SIG-M5 (cell line): ENCODE measurements at regions not wholly inside any gene's neighbourhood (a gene's known extent, or its start where the extent isn't known, plus 50 kb on each side); places are given as distances from the start of the nearest gene placed in this dataset.
"Not testable (repeated sequence)": the region's sequence is repeated elsewhere in the genome, so short reads cannot be mapped to it uniquely, and the experiment has no call there.

ENCODE experiments used
- DNase-seq: peaks from one replicate; lab custom pipeline; 2025; lab: John Stamatoyannopoulos, UW

DNA sequence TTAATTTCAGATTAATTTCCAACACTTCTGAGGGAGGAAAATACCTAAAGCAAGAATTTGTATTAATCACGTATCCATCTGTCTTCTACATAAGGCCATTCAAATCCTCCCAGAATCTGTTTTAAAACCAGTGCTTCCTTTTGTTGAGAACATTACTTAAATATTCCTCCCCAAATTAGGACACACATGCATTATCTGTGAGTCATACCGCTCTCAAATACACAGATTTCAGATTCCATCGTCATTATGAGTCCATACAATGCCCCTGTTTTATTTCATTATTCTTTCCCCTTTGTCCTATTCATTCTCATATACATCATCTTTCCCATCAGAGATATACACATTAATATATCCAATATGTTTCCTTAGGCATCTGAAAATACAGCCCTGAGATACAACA lies 57.3 kb upstream of the PRSS12 start:
- DNase-seq, result no peak

DNA sequence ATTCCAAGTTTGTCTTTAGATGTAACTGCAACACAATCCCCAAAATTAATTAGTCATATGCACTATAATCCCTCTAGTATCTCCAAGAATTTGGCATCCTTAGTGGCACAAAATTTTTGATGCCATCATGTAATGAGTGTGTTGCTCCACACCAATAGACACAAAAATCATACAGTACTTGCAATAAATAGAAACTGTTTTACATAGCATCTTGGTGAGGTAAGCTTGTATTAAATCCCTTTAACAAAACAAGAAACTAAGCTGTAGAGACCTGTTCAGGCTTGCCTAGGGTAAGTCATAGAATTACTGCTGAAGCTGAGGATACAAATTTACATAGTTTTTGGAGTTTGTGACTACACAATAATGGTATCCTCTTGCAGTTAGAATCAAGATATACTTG lies 64.5 kb upstream of the PRSS12 start:
- DNase-seq, result no peak

DNA sequence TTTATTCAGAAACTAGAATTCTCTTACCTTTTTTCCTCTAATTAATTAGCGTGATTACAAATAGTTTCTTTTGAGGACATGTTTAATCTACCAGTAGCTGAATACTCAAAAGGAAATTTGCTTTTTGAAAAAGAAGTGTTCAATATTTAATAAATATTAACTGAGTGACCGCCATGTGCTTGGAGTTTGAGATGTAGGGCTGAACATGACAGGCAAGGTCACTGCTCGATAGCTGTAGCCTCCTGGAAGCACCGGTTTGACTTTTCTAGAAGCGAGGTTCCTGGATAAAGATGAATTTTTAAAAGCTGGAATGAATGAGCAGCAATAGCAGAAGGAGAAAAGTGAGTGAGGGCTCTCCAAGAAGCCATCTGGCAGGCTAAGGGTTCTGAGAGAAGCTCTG lies 65.0 kb upstream of the PRSS12 start:
- not testable (repeated sequence) for DNase-seq

DNA sequence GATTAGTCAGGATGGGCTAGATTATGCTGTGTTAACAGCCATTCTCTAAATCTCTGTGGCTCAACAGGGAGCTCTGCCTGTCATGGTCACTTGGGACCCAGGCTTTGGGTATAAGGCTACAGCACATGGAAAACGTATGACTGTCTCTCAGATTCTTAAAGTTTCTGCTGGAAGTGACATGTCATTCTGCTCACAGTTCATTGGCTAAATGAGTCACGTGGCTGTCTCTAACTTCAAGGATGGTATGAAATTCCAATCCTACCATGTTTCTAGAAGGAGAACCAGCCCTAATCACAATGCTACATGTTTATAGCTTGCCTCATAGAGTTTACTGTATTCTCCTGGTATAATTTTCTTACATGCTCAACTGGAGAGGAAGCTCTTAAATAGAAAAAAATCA lies 65.6 kb upstream of the PRSS12 start:
- not testable (repeated sequence) for DNase-seq

DNA sequence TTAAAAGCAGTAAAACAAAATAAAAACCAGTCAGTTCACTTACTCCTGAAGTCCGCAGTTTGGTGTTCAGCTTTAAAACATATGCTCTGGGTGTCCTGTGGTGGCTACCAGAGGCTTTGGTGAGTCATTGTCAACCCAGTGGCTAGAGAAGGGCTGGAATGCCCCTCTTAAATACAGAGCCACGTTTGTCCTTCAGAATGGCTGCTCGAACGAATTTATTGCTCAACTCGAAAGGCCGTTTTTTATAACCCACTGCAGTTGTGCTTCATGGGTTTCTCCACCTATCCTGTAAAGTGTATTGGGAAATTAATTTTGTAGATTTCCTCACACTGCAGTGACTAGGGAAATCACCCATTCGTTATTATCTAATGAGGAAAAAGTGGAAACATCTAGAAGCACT lies 66.8 kb upstream of the PRSS12 start:
- DNase-seq, result not testable (repeated sequence)

DNA sequence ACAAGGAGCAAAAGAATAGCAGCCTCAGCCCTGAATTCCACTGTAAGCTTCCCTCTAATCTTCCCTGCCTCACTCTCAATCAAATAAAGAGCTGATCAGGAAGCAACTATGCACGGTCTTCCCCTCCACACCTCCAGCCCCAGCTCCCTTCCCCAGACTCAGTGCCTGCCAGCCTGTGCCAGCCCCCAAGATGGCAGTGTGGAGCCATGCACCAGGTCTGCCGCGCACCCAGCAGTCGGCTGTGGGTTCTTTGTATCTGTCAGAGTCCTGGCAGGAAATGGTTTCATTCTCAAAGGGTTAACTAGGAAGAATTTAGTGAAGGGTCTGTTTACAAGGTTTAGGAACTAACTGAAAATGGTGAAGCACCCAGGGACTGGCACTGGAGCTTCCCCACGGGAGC lies 71.3 kb upstream of the PRSS12 start:
- DNase-seq, result not testable (repeated sequence)

DNA sequence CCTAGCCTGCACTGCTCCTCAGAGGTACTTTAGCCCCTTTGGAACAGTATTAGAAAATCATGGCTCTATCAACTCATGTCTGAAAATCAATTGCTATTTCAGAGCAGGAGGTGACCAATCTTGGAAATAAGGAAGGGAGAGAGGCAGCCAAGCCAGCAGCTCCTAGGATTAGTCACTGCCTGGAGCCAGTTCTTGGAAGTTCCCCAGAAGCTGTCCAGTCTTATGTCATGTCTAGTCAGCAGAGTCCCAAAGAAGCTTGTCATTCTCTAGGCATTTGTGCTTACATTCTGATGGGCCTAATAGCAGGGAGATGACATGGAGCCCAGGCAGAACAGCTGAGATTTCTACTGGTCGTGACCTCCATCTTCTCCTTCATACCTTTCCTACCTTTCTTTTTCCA lies 76.1 kb upstream of the PRSS12 start:
- DNase-seq, result not testable (repeated sequence)

DNA sequence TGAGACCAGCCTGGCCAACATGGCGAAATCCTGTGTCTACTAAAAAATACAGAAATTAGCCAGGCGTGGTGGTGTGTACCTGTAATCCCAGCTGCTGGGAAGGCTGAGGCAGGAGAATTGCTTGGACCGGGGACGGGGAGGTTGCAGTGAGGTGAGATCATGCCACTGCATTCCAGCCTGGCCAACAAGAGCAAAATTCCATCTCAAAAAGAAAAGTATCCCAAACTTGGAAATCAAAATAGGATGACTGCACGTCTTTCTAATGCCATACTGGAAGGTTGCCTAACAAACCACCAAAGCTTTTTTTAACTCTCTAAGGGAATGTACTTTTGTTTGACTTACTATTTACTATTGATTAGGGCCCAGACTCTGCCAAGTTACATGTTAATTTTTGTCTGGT lies 79.6 kb upstream of the PRSS12 start:
- DNase-seq, result not testable (repeated sequence)

DNA sequence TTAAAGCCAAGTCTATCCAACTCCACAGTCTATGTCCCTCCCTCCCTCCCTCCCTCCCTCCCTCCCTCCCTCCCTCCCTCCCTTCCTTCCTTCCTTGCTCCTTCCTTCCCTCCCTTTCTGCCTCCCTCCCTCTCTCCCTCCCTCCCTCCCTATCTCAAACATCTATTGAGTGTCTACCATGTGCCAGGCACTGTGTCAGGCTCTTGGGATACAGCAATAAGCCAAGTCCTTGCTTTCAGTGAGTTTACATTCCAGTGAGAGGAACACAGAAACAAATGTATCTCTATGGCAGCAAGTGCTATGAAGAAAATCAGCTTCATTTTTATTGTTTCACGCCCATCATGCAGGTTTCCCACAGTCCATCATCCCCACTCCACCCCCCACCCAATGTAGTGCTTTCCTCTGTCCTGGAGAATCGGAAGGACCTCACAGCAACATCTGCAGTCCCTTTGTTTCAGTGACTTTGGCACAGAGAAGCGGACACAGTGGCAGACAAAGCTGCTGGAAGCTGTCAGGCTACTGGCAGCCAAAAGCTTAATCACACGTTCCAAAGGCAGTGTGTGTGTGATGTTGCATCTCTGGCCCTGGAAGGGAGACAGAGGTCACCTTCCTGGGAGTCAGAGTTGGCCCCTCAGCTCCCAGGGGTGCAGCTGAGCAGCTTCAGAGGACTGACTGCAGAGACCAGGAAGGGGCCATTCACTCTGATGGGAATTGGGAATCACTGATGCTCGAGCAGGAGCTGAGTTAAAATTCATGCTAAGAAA lies 81.0 kb upstream of the PRSS12 start:
- not testable (repeated sequence) for DNase-seq

DNA sequence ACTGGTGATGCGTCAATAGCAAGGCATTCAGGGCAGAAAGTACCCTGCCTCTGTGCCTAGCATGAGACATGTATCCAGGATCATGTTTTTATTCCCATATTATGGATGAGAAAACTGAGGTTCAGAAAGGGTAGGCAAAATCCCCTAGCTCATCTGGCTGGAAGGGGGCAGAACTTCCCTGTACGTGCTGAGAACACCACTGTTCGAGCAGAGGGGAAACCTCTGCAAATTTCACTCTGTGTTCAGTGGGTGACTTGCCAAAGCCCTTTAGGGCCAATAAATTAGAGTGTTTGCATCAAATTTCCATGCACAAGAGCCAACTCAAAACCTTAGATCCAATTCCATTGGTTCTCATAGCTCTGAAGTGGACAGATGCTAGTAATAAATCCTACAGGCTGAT lies 82.6 kb upstream of the PRSS12 start:
- not testable (repeated sequence) for DNase-seq

DNA sequence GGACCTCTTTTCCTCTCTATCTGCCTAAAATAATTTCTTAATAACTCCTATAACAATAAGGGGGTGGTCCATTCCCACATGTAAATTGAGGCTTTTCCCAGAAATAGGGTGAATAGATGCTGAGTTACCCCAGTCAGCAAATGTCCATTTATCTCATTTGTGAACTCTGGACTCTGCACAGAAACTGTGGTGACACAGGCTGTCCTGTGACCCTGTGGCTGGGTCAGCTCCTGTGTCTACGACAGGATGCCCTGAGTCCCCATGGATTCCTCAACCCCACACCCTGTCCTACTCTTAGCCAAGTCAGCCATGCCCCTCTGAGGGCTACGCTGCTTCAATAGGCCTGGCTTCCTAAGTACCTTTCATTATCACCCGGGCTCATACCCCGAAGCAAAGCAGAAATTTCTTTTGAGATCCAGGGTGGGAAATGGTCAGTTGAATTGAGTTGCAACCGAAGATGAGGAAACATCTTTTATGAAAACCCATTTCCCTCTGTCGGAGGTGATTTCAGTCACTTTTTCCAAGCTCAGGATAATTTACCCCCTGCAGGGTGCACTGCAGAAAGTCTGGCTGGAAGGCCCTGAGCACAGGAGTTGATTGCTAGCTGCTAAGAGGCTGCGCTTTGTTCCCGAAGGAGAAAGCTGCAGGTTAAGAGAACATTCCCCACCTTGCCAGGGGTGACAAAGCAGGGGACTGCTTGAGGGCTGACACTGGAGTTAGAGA lies 89.5 kb upstream of the PRSS12 start:
- DNase-seq, result not testable (repeated sequence)

DNA sequence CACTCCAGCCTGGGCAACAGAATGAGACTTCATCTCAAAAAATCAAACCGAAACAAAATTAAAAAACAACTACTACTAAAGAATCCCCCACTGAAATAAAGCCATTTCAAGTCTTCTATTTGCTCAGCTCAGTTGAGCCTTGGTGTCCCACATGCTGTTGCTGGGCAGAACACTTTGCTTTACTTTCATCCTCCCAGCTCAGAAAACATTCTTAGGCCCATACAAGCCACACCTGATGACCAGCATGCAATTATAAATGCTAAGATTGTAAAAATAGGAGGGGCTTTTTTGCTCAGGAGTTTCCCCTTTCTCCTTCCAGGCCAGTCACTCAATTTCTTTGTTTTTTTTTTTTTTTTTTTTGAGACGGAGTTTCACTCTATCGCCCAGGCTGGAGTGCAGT lies 94.6 kb upstream of the PRSS12 start:
- DNase-seq, result not testable (repeated sequence)

DNA sequence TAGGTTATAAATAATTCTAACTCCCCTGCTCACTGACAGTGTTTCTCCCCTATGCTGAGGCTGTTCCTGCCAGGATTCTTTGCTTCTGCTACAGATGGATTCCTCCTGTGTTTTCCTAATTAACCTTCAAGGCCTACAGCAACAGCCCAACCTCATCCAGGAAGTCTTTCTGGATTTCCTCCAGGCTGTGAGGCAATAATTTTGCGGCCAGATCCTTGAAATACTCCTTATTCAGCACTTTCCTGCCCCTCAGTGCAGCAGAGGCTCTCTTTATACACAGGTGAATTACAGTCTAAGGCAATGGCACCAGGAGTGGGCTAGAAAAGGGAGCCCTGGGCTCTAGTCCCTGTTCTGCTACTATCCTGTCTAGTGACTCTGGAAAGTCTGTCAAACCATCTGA lies 102.1 kb upstream of the PRSS12 start:
- not testable (repeated sequence) for DNase-seq

DNA sequence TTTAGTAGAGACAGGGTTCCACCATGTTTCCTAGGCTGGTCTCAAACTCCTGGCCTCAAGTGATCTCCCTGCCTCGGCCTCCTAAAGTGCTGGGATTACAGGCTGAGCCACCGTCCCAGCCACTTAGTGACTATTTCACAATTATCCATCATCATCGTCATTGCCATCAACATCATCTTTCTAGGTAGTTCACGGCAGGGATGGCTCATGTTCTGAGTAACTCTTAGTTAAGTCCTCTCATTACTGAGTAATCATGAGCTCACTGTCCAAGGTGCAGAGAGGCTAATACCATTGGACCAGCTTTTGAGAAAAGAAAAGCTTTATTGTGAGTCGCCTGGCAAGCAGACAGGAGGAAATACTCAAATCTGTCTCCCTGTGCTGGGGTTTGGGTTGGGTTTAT lies 108.6 kb upstream of the PRSS12 start:
- not testable (repeated sequence) for DNase-seq

DNA sequence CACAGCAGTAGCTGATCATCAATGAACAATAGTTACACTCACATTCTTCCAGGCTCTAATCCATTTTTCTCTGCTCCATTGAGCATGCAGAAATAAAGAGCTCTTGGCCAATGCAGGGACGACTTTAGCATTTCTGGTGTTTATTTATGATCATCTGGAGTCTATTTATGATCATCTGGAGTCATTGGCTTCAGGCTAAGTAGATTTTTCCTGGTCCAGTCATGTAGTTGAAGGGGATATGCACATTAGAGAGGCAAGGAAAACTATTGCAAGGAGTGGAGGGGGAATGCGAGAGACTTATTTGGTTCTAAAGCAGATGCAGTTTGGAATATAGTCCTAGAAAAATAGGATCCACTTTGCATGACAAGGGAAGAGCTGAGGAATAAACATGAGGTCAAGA lies 113.0 kb upstream of the PRSS12 start:
- not testable (repeated sequence) for DNase-seq

DNA sequence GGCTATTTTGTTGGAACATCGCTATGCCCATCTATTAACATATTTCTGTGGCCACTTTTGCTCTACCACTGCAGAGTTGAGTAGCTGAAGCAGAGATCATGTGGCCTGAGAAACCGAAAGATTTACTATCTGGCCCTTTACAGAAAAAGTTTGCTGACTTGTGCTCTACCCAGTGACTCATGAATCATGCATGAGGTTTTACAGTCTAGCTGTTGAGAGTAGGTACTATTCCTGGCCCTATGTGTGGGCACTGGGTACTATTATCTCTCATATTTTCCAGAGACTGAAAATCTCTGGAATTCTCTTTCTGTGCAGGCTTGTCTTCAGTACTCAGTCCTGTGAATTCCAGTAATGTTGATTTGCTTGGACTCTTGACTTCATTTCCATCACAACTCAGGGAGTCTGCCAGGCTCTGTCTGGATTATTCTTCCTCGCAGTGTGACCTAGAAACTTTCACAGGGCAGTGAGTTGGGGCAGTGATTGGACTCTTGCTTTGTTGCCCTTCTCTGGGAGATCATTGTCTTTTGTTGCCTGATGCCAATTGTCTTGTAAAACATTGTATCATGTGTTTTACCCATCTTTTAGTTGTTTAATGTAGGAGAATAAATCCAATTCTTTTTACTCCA lies 121.3 kb upstream of the PRSS12 start:
- not testable (repeated sequence) for DNase-seq

DNA sequence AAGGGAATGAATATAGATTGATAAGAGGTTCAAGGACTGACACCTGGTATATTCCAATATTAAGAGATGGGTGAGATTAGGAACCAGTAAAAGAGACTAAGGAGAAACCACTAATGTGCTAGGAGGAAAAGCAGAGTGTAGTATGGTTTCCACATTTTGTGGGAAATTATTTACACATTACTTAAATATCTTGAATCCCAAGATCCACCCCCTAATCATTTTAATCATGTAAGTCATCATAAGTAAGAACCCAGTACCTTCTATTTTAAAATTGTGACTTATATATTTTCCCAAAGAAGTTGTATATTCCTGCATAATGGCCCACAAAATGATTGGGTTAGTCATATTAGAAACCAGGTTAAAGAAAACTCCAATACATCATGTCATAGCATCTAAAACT lies 122.0 kb upstream of the PRSS12 start:
- not testable (repeated sequence) for DNase-seq

DNA sequence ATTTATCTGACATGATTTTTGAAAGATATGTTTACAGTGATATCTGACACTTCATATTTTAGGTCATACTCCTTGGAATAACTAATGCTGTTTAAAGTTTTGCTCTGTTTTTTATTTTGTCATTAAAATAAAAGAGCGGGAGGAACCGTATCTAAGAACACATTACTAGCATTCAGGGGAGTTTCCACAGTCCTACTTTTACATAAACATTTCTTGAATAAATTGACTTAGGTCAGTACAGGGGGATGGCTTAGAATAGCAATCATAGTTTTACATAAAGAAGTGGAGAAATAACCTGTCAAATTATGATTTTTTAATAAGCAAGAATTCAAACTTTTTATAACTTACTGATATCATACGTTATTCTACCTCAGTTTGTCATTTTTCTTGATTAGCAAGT lies 123.1 kb upstream of the PRSS12 start:
- not testable (repeated sequence) for DNase-seq

DNA sequence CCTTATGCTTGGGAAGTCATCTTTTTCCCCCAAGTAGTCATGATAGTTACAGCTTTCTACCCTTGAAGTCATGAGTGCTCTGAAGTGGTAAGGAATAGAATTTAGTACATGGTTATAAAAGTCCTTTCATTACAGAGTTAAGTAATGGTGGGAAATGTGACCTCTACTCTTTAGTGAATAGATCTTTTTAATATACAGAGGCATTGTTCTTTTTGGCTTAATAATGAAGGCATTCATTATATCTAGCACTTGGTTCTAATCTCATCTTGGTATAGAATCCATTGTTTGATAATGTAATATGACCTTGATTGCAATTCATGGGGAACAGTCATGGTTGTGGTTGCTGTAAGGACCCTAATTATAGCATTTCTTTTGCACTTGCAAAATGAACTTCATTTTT lies 125.0 kb upstream of the PRSS12 start:
- not testable (repeated sequence) for DNase-seq

DNA sequence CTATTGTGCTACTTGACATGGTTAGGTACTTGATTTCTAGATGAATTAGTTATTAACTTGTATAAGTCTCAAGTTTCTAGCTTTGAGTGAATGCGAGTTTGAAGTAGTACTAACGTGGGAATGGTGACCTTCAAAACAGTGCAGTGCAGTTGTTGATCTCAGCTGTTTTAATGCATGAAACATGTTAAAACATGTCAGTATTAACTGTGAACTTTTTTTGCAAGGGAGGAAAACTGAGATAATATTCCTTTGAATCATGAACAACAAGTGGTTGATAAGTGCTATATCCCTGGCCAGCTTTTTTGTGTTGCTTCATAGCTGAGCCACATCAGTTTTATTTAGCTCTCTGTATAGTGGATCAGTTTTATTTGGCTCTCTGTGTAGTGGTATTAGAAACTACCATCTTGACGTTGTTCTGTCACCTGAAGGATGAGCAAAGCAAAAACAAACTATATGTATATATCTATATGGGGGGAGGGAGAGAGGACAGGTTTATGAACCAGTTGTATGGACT lies 133.1 kb upstream of the PRSS12 start:
- DNase-seq, result not testable (repeated sequence)

DNA sequence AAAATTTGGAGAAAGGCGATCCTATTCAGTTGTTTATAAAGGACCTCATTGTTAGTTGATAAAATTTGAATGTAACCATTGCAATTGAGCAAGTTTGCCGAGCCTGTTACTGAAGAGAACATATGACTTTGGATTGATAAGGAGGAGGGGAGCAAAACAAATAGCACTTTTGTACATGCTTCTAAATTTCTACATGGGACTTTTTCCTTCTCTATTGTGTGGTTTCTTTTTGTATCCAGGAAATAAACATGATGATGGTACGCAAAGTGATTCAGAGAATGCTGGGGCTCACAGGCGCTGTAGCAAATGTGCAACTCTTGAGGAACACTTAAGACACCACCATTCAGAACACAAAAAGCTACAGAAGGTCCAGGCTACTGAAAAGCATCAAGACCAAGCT lies 140.2 kb upstream of the PRSS12 start:
- not testable (repeated sequence) for DNase-seq

DNA sequence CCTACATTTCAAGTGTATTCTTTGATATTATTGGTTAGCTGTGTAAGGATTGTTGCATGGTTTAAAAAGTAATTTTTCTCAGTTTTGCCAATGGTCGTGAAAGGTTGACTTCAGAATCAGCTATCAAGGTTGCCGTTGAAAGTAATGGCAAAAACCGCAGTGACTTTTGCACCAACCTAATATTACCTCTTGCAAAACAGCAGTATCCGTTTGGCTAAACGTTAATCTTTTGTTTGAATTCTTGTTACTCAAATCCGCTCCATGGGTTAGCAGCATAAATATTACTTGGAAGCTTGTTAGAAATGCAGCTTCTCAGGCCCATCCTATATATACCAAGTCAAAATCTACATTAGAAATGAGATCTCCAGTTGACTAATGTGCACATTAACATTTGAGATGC lies 141.6 kb upstream of the PRSS12 start:
- not testable (repeated sequence) for DNase-seq

DNA sequence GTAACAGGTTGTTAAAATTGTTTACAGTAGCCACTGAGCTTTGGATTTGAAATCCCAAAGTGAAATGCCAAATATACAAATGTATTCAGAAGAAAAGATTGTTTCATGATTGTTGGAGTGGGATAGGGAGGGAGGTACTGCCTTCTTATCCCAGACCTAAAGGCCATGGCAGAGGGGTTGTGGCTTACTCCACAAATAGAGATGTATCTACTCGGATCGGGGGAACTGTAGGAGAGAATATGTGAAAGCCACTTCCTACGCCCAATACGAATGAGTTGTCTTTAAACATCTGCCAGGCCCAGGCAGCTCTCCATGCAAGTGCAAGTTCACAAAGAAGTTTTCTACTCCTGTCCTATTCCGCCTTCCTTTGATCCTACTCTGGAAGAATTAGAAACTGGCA lies 150.2 kb upstream of the PRSS12 start:
- not testable (repeated sequence) for DNase-seq
